Ovary (tissue), 3 donors: ENCODE measurements at regions not wholly inside any gene's neighbourhood (a gene's known extent, or its start where the extent isn't known, plus 50 kb on each side); places are given as distances from the start of the nearest gene placed in this dataset.

ENCODE experiments used
- CTCF ChIP-seq, 3 donors: fragments of 450-650 bp in 2 of 3; fragments of 200-600 bp in 1 of 3; IDR thresholded peaks; one replicate each; pipeline versions ENCODE4 v1.5.1 to v1.8.0; 2016 to 2022; ENCODE audit warnings: antibody characterized with exemption in 3 of 3, mild to moderate bottlenecking in 1 of 3
- EP300 ChIP-seq: sonication (generic); formaldehyde crosslinking; IDR thresholded peaks from one replicate; pipeline ENCODE4 v1.6.1; 2017; ENCODE audit warnings: antibody characterized with exemption
- donor health status: DM: no; HTN: no; CAD: no.

GRCh38 chrX:95919605-95920004 is 765.0 kb upstream of the DIAPH2 start:
- TF ChIP-seq CTCF (IDR thresholded peaks at IDR 0.05) (no peak), EP300 (no peak)
